ENCODE measurements at regions not wholly inside any gene's neighbourhood (a gene's known extent, or its start where the extent isn't known, plus 50 kb on each side); places are given as distances from the start of the nearest gene placed in this dataset.

- H3K27ac ChIP-seq (ENCODE audit: low read depth, low read length) = no peak overlapping the region
- ChIA-PET CTCF (no interaction called here), RAD21 (ENCODE audit: low non-redundant PET in 1 of 2, low total read pairs in 2 of 2, uncharacterized antibody in 2 of 2, unreplicated experiment in 2 of 2) (no interaction called here), POLR2A (no interaction called here)
- H3K4me2 ChIP-seq (ENCODE audit: low read length) = no peak overlapping the region
- H3K79me2 ChIP-seq (ENCODE audit: insufficient read depth, low read length) = no peaks in the 10 kb centered on the region
- intact Hi-C loops (cut with micrococcal nuclease) = no loop called here
- H3K9me2 ChIP-seq (ENCODE audit: insufficient read depth) = no peaks in the 10 kb centered on the region
- no peaks in the 10 kb centered on the region for H3K36me3 ChIP-seq (ENCODE audit: control insufficient read depth in 1 of 2, insufficient read depth in 2 of 2, low read length in 2 of 2)
- no TSS peak for BruUV-seq (replicated peaks)
- no peaks in the 10 kb centered on the region for H4K20me1 ChIP-seq (ENCODE audit: insufficient read depth)
- H3K4me1 ChIP-seq (ENCODE audit: control insufficient read depth in 1 of 2, insufficient read depth in 2 of 2, low read length in 2 of 2) = no peaks in the 10 kb centered on the region
- DNase-seq (ENCODE audit: low read depth, low spot score) (no peak), ATAC-seq (no peak)
- no peak overlapping the region for H2AFZ ChIP-seq (ENCODE audit: low read depth, low read length, poor library complexity, severe bottlenecking)
- TF ChIP-seq REST (IDR thresholded peaks at IDR 0.05; ENCODE audit: low read depth) (no peak), EGR1 (IDR thresholded peaks at IDR 0.05; ENCODE audit: low read depth) (no peak), JUND (IDR thresholded peaks at IDR 0.05) (no peak), SP1 (IDR thresholded peaks at IDR 0.05; ENCODE audit: low read depth) (no peak), EZH2phosphoT487 (IDR thresholded peaks at IDR 0.05; ENCODE audit: borderline replicate concordance) (no peak), ATF3 (IDR thresholded peaks at IDR 0.05) (no peak), EZH2 (IDR thresholded peaks at IDR 0.05) (no peak), MAX (IDR thresholded peaks at IDR 0.05) (no peak)
- H3K4me3 ChIP-seq (replicated peaks in 1 of 2; ENCODE audit: low read depth in 1 of 2, low read length in 2 of 2) = no peak overlapping the region
- H3K9ac ChIP-seq (ENCODE audit: low read length) = no peak overlapping the region
- H3K27me3 ChIP-seq (ENCODE audit: insufficient read depth, low read length) = 0 out of 2 replicates have a peak, but pooled peaks cover 3% of the 10 kb centered on the region
- H3K9me3 ChIP-seq (ENCODE audit: control insufficient read depth in 1 of 2, insufficient read depth in 1 of 2, low read depth in 1 of 2, low read length in 2 of 2) = no peaks in the 10 kb centered on the region
Observed at GRCh38 chr5:114839360-114839759, 330.3 kb downstream of the TRIM36 start.
